Tibial nerve (tissue), 4 donors: ENCODE measurements at regions not wholly inside any gene's neighbourhood (a gene's known extent, or its start where the extent isn't known, plus 50 kb on each side); places are given as distances from the start of the nearest gene placed in this dataset.

Experiments used
- DNase-seq, 2 donors: peaks; one replicate each; pipeline ENCODE4 v3.0.0-alpha.2; 2019; ENCODE audit warnings: low spot score in 2 of 2
- H3K27ac ChIP-seq, 4 donors: fragments of 200-600 bp; sonication (generic) in 3 of 4; one replicate each; pipeline ENCODE4 v1.5.1; 2017 to 2019; ENCODE audit warnings: mild to moderate bottlenecking in 1 of 4
- H3K27me3 ChIP-seq, 2 donors: fragments of 200-600 bp; sonication (generic) in 1 of 2; one replicate each; pipeline versions ENCODE4 v1.5.1 to v1.6.0; 2017 to 2019
- H3K36me3 ChIP-seq, 3 donors: fragments of 200-600 bp; sonication (generic); one replicate each; pipeline ENCODE4 v1.5.1; 2018 to 2019
- H3K4me1 ChIP-seq, 4 donors: fragments of 200-600 bp; sonication (generic) in 3 of 4; one replicate each; pipeline ENCODE4 v1.5.1; 2017 to 2019
- H3K4me3 ChIP-seq, 4 donors: fragments of 200-600 bp; sonication (generic) in 3 of 4; one replicate each; pipeline ENCODE4 v1.5.1; 2017 to 2019; ENCODE audit warnings: mild to moderate bottlenecking in 1 of 4, moderate library complexity in 1 of 4
- H3K9me3 ChIP-seq, 4 donors: fragments of 200-600 bp; sonication (generic) in 3 of 4; one replicate each; pipeline ENCODE4 v1.5.1; 2017 to 2019
- EP300 ChIP-seq, 2 donors: sonication (generic); formaldehyde crosslinking; IDR thresholded peaks; one replicate each; pipeline ENCODE4 v1.6.1; 2017; ENCODE audit warnings: antibody characterized with exemption in 2 of 2, mild to moderate bottlenecking in 1 of 2
- POLR2A ChIP-seq, 2 donors: fragments of 450-650 bp; IDR thresholded peaks; one replicate each; pipeline ENCODE4 v1.6.1; 2017; ENCODE audit warnings: antibody characterized with exemption in 2 of 2, mild to moderate bottlenecking in 2 of 2, moderate library complexity in 2 of 2
- WGBS, 2 donors: methylation state at CpG; one replicate each; pipeline ENCODE4 v1.1.5; 2018; 5-methylcytosine and 5-hydroxymethylcytosine counted together
- TF ChIP-seq, protein P1 (sequence below), 5 experiments: fragments of 200-600 bp in 3 of 5; fragments of 450-650 bp in 2 of 5; sonication (generic) in 3 of 5; IDR thresholded peaks; one replicate each; pipeline ENCODE4 v1.5.1; 2016 to 2019; ENCODE audit warnings: antibody characterized with exemption in 5 of 5, mild to moderate bottlenecking in 3 of 5, moderate library complexity in 2 of 5

DNA sequence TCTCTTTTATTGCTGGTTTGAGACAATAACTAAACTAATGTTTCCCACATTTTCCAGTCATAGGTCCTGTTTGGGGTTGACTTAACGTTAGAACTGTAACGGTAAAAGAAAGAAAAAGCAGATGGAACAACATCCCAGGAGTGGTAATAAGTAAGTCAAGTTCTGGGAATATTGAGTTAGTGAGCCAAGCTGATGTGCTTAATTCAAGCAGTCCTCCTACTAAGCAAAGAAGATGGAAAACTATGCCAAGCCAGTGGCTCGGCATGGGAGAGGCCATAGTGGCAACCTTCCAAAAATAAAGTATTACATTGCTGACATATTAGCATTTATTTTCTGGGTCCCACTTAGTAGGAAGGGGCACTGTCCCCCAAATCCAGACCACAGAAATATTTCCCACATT is 161.7 kb upstream of the CDH5 start:
- Histone ChIP-seq H3K36me3 (no peaks in the 10 kb centered on the region), H3K4me3 (no peak overlapping the region), H3K9me3 (no peaks in the 10 kb centered on the region), H3K4me1 (peaks cover 0 to 39% (median 8%) of the 10 kb centered on the region in 4 donors), H3K27ac (peak overlapping the region in 2 of 4 donors; percentile 47 to 70), H3K27me3 (no peaks in the 10 kb centered on the region)
- TF ChIP-seq POLR2A (IDR thresholded peaks at IDR 0.05) (no peak), EP300 (IDR thresholded peaks at IDR 0.05) (no peak)
- TF ChIP-seq, protein P1, sequence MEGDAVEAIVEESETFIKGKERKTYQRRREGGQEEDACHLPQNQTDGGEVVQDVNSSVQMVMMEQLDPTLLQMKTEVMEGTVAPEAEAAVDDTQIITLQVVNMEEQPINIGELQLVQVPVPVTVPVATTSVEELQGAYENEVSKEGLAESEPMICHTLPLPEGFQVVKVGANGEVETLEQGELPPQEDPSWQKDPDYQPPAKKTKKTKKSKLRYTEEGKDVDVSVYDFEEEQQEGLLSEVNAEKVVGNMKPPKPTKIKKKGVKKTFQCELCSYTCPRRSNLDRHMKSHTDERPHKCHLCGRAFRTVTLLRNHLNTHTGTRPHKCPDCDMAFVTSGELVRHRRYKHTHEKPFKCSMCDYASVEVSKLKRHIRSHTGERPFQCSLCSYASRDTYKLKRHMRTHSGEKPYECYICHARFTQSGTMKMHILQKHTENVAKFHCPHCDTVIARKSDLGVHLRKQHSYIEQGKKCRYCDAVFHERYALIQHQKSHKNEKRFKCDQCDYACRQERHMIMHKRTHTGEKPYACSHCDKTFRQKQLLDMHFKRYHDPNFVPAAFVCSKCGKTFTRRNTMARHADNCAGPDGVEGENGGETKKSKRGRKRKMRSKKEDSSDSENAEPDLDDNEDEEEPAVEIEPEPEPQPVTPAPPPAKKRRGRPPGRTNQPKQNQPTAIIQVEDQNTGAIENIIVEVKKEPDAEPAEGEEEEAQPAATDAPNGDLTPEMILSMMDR (IDR thresholded peaks at IDR 0.05), result no peak
- DNase-seq, result no peak
- 39 to 47% methylated on average over 3 of the region's 3 CpGs for whole genome bisulfite sequencing, 2 donors

DNA sequence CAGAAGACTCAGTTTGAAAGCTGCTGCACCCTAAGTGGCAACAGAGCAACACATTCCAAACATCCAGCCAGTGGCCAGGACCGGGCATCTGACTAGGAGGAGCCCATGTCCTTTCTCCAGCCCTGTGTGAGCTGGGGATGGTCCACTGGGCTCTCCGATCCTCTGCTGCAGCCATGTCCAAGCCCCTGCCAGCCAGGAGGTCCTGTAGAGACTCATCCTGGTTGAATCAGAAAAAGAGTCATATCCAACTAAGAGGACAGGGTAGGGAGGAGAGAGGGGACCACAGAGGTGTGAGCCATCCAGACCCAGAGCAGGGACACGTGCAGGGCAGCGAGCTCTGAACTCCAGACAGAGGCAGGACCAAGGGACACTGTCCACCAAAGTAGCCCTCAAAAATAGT is 163.0 kb upstream of the CDH5 start:
- H3K27ac ChIP-seq, result no peak overlapping the region
- peaks cover 0 to 49% (median 8%) of the 10 kb centered on the region in 4 donors for H3K4me1 ChIP-seq
- H3K4me3 ChIP-seq, result no peak overlapping the region
- H3K9me3 ChIP-seq, result no peaks in the 10 kb centered on the region
- H3K27me3 ChIP-seq, result no peaks in the 10 kb centered on the region
- TF ChIP-seq, protein P1 (IDR thresholded peaks at IDR 0.05), result no peak
- TF ChIP-seq EP300 (IDR thresholded peaks at IDR 0.05) (no peak), POLR2A (IDR thresholded peaks at IDR 0.05) (no peak)
- 91 to 100% methylated on average over 4 of the region's 4 CpGs for WGBS, 2 donors
- DNase-seq, result no peak
- H3K36me3 ChIP-seq, result no peaks in the 10 kb centered on the region

GRCh38 chr16:66199189-66199588 is 167.3 kb upstream of the CDH5 start:
- Histone ChIP-seq H3K27me3 (no peaks in the 10 kb centered on the region), H3K36me3 (no peaks in the 10 kb centered on the region), H3K4me3 (no peak overlapping the region), H3K4me1 (peaks cover 0 to 14% (median 0%) of the 10 kb centered on the region in 4 donors), H3K27ac (no peak overlapping the region), H3K9me3 (no peaks in the 10 kb centered on the region)
- WGBS, 2 donors, result 74 to 82% methylated on average over 1 of the region's 1 CpG
- DNase-seq, result no peak
- TF ChIP-seq EP300 (IDR thresholded peaks at IDR 0.05) (no peak), POLR2A (IDR thresholded peaks at IDR 0.05) (no peak)
- TF ChIP-seq, protein P1 (IDR thresholded peaks at IDR 0.05), result no peak

DNA sequence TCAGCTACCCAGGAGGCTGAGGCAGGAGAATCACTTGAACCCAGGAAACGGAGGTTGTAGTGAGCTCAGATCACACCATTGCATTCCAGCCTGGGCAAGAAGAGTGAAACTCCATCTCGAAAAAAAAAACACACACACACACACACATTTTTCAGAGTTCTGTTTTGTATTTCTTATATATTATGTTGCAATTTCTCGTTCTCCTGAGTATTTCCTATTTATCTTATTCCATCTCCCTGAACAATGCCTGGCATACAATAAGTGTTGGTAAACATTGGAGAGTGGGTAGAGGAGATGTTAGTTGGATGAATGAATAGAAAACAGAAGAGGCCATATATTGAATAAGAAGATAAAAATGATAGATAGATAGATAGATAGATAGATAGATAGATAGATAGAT is 167.8 kb upstream of the CDH5 start:
- Histone ChIP-seq H3K27me3 (no peaks in the 10 kb centered on the region), H3K27ac (no peak overlapping the region), H3K4me1 (peaks cover 0 to 11% (median 0%) of the 10 kb centered on the region in 4 donors), H3K9me3 (no peaks in the 10 kb centered on the region), H3K36me3 (no peaks in the 10 kb centered on the region), H3K4me3 (no peak overlapping the region)
- 36 to 86% methylated on average over 3 of the region's 3 CpGs for WGBS, 2 donors
- TF ChIP-seq POLR2A (IDR thresholded peaks at IDR 0.05), result no peak
- TF ChIP-seq EP300 (IDR thresholded peaks at IDR 0.05), result no peak
- TF ChIP-seq, protein P1 (IDR thresholded peaks at IDR 0.05), result no peak
- DNase-seq, result no peak

GRCh38 chr16:66197668-66198278 is 168.7 kb upstream of the CDH5 start:
- TF ChIP-seq, protein P1 (IDR thresholded peaks at IDR 0.05), result no peak
- TF ChIP-seq POLR2A (IDR thresholded peaks at IDR 0.05) (no peak), EP300 (IDR thresholded peaks at IDR 0.05) (no peak)

More at GRCh38 chr16:66197668-66198278, 168.7 kb upstream of the CDH5 start:
- no peaks in the 10 kb centered on the region for H3K27me3 ChIP-seq
- no peak overlapping the region for H3K4me3 ChIP-seq
- 91 to 94% methylated on average over 4 of the region's 4 CpGs for WGBS, 2 donors
- no peaks in the 10 kb centered on the region for H3K36me3 ChIP-seq
- H3K9me3 ChIP-seq, result no peaks in the 10 kb centered on the region
- no peak for DNase-seq
- H3K4me1 ChIP-seq, result peaks cover 0 to 11% (median 0%) of the 10 kb centered on the region in 4 donors
- H3K27ac ChIP-seq, result no peak overlapping the region
